Activated CD4-positive, alpha-beta T cell treated with anti-CD3 and anti-CD28 coated beads, Interleukin-10, Interleukin-2, amounts not matched to agents 100 ng/mL and 50 ng/mL, durations not matched to agents 16 hours and 8 hours (primary cell): ENCODE measurements at regions not wholly inside any gene's neighbourhood (a gene's known extent, or its start where the extent isn't known, plus 50 kb on each side); places are given as distances from the start of the nearest gene placed in this dataset.
"Not testable (repeated sequence)": the region's sequence is repeated elsewhere in the genome, so short reads cannot be mapped to it uniquely, and the experiment has no call there.

Experiments
- DNase-seq: peaks from one replicate; pipeline ENCODE4 v3.0.0-alpha.2; 2020

DNA sequence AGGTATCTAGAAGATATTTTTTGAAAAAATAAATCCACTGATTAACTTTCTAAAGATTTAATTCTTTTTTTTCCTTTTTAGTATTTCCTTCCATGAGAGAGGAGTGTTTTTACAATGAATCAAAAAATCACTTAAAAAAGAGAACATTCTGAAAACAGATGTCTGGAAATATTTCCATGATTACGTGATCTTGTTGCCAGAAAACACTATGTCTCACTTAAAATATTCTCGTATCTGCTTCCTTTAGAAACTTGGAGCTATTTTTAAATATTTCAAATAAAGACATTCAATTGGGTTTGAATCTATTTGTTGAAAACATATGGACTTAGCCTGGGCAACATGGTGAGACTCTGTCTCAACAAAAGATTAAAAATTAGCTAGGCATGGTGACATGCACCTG, 232.8 kb upstream of the RASGEF1B start:
- DNase-seq, result no peak

DNA sequence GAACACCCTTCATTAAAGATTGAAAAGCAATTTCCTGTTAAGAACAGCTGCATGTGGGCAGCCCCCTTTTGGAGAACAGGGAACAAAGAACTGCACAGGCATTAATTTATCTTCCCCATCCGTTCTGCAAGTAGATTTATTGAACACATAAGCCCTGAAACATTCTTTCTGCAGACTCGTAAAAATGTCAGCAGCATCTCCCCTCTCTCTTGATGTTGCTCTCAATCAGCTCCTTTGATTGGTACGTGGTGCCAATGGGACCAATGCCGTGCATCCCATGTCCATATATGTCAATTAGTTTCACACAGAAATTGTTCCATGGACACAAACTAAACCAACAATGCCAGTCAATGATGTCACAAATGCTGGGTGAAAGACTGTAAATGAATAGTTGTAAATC, 228.5 kb upstream of the RASGEF1B start:
- DNase-seq, result no peak

DNA sequence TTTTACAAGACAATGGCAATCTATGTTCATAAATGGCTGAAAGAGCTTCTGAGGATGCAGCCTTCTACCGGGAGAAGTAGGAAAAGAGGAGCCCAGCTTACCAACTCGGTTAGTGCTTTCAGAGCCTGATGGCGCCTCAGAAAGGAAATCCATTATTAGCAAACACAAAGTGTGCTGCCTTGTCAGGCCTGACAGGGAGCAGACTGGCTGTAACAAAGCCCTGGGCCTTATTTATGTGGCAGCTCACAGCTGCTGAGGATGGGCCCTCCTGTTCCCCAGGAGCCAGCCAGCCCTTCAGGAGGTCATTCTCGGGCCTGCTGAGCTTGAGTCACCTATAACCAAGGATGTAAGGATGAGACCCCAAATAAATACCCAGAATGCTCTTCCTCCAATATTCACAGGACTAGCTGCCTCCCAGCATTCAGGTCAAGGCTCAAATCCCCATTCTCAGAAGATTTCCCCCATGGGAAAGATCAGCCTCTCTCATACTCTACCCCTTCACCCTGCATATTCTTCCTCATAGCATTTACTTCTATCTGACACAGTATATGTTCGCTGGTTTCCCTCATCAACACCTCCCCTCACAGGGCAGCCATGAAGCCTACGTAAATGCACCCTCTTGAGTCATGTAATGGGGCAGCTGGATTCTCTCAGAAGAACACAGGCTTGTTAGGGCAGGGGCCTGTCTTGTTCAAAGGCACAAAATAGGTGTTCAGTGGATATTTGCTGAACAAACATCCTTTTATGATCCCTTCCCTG, 227.0 kb upstream of the RASGEF1B start:
- DNase-seq, result no peak

DNA sequence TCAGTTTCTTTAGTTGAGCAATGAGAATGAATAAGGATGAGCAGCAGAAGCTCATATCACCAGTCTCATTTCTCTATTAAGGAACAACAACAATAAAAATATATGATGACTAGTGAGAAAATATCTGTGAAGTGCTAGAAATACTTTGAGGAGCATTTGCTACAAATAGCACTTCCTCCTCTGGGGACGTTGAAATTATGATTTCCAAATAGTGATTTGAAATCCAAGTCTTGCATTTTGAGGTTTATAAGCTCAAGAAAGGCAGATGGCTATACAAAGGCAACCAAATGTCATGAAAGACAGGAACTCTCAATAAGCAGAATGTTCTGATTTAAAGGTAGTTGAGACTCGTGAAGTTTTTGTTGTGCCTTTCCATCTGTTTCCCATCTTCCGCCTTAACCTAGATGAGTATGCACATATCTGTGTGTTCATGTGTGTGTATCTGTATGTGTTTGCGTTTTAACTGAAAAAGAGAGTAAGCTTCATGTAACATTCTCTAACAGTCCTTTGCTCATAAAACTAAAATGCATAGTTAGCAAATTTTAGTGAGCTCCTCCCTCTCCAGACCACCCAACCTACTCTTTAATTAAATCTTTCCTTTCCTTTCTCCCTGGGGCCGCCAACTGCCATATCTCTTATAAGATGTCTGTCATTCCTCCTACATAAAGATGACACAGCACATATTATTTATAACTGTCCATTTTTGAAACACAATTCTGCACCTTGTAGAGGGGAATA, 222.6 kb upstream of the RASGEF1B start:
- no peak for DNase-seq

DNA sequence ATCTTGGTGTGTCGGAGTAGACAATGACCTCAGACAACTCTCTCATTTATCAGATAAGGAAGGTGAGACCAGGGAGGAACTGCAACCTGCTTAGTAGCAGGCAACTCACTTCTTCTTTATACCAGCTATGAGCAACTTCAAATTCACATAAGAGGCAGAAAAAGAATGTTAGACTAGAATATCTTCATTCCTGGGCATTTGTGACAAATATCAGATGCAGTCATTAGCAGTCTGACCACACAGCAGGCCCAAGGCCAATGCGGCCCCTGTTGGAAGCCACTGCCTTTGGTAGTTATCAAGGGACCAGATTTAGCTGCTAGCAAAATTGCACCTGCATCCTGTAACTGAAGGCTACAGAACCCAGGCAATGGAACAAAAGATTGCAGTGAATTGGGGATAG, 219.2 kb upstream of the RASGEF1B start:
- DNase-seq, result no peak

DNA sequence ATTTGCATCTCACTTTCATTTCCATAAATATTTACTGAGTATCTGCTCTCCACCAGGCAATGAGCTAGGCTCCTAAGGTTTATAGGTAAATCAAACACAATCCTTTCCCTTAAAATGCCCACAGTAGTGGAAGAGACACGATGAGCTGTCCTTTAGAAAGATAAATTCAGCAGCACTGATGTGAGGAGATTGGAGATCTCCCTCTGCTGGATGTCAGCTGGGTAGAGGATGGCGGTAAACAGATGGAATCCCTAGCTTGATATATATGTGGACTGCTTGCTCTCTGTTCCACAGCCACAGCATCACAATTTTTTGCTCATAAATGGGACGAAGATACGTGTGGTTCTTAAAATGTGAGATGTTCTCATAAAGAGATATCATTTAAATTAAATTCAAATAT, 216.4 kb upstream of the RASGEF1B start:
- DNase-seq, result no peak

DNA sequence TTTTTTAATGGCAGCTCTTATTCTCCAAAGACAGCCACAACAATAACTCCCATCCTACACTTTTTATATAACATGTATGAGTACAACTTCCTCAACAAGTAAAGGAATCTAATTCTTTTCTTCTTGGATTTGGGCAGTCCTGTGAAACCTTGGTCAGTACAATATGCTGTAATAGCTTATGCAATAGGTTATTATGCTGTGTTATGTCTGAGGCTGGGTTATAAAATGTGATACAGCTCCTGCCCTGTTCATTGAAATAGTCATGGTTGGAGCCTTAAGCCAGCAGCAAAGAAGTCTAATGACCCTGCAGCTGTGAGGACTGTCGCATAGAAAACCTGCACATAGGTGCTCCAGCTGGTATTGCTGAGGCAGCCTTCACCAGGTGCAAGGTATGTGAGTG, 215.8 kb upstream of the RASGEF1B start:
- no peak for DNase-seq

DNA sequence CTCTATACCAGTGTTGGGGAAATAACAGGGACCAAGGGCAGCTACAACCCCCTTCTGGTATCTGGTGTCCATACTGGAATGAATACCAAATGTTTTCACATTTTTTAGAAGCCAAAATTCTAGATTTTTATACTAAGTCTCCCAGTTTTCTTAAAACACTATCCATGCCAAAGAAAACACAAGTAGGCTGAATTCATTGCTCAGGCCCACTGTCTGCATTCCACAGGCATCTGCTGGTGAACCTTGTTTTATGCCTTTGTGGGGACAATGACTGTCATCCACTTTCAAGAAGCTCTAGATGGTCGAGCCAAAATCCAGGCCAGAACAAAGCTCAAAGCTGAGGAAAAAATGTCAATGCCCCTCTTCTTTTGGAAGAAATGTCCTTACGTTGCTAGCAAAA, 213.4 kb upstream of the RASGEF1B start:
- no peak for DNase-seq

DNA sequence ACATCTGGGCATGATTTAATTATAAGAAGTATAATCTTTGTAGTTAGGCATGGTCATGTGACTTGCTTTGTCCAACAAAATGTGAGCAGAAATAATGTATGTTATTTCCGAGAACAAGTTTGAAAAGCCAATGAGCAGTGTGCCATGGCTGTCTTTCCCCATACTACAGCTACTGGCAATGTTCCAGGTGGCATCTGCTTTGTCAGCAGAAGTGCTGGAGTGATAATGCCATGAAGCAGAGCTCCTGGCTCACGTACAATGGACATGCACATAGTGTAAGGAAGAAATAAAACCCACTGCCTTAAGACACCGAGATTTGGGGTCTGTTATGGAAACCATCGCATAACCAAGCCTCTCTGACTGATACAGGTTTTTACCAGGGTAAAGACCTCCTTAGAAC, 212.6 kb upstream of the RASGEF1B start:
- DNase-seq, result no peak

DNA sequence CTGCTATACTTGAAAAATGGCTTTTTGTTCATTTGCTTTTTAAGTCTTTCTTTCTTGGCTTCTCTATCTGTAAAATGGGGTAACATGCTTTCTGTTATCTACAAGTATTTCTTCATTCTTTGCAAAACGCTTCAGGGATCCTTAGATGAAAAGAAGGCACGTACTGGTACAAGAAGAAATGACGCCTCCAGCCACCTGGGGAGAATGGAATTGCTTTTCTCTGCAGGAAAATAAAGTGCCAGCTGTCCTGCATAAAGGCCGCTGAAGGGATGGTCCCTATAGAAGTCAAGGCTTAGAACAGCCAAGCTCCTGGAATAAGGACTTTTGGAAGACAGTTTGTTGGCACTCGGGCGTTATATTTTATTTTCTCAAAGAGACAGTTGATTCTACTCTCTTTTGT, 210.8 kb upstream of the RASGEF1B start:
- no peak for DNase-seq

DNA sequence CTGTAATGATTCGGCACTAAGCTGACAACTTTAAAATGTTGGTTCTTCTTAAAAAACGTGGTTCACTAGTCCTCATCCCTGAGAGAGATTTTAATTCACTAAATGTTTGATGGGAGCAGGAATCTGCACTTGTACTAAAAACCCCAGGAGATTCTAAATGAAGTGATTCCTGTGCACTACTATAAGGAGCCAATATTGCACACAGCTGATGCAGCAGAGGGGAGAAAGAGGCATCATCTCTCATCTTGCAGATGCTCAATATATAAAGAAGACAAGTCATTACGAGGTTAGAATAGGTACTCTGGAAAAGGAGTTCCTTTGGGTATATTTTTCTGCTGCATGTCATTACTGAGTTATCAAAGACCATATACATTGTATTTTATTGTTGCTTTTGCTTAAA, 207.6 kb upstream of the RASGEF1B start:
- DNase-seq, result no peak

DNA sequence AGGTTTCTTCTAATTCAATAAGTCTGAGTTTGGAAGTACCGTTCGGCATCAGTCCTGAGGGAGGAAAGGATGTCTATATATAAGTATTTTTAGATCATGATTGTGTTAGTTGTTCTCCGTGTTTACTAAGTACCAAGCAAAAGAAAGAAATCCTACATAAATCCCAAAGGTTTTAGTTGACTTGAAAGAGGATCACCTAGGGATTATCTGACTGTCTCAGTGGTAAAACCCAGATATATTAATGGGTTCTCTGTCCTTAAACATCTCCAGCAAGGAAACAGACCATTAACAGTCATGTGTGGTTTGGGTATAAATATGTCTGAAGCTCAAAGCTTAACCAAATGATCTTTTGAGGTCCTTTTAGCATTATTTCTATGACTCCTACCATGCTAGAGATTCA, 207.1 kb upstream of the RASGEF1B start:
- DNase-seq, result no peak

DNA sequence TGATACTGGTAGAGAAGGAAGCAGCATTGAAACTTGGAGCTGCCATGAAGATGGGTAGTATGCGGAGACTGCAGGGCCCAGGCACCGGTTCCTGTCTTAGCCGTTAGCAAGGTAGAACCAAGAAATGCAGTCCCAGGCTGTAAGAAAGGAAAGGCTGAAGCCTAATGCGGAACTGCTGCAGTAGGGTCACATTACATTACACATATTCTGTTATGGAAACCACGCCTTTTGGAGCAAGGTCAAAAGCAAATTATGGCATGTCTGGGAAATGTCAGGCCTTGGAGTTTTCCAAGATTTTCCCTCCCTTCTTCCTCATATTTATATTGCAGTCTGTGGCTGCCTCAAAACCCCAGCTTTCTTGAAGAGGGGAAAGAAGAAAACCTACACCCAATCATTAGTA, 204.8 kb upstream of the RASGEF1B start:
- DNase-seq, result no peak

DNA sequence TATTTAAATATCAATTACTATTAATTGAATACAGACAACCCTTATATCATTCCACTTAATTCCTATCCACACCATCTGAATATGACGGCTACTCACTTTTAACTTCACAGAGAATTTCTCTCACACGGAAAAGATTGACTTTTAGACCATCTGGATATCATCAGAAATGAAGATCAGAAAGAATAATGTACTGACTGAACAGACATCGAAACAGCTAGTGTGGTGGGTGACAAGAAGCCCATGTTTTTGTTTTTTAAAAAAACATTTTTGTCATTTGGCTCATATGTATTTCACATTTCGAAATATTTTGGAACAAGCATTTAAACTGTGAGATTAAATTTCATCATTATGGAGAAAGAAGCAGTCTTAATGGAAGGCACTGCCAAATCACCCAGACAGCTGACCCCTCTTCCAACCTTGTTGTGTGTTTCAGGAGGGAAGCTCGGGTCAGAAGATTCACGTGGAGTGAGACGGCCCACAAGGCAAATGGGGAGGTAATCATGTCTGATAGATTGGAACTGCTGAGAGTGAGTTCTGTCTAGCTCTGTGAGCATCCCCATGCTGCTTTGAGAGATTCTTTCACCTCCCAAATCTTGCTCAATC, 204.2 kb upstream of the RASGEF1B start:
- no peak for DNase-seq

DNA sequence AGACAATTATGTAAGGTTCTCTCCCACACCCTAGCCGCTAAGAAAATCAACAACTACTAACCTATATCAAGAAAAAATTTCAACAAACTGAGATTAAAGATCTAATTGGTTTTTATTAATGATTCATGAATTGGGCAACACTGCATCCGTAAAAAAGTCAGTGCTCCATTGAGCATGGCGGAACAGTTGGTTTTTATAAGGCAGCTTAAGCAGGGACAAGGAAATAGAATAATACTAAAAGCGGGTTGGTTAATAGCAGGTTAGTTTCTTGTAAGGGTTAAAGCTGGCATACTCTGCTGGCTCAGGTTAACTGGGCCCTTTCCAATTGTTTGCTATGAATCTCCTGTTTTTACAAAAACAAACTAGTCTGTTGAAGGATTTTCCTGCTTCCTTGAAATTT, 202.3 kb upstream of the RASGEF1B start:
- DNase-seq, result no peak

DNA sequence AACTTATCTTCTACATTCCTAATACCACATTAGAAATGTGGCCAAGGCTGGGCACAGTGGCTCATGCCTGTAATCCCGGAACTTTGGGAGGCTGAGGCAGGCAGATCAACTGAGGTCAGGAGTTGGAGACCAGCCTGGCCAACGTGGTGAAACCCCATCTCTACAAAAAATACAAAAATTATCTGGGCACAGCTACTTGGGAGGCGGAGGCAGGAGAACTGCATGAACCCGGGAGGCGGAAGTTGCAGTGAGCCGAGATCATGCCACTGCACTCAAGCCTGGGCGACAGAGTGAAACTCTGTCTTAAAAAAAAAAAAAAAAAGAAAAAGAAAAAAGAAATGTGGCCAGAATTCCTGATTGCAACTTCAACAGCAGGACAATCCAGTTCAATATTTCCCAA, 196.6 kb upstream of the RASGEF1B start:
- not testable (repeated sequence) for DNase-seq

DNA sequence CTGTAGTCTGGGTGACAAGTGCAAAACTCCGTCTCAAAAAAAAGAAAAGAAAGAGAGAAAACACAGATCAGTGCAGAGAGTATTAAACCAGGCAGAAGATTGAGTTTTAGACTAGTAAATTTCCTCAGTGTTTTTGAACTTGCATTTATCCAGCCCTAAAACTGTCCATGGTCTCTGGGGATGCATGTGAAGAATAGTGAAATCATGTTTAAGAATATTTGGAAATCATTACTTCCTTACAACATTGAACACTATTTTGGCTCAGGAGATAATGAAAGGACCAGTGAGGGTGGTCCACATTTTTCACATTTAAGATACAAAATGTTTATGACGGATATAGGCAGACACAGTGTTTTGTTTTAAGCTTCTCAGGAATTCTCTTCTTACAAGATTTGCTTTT, 195.8 kb upstream of the RASGEF1B start:
- no peak for DNase-seq

DNA sequence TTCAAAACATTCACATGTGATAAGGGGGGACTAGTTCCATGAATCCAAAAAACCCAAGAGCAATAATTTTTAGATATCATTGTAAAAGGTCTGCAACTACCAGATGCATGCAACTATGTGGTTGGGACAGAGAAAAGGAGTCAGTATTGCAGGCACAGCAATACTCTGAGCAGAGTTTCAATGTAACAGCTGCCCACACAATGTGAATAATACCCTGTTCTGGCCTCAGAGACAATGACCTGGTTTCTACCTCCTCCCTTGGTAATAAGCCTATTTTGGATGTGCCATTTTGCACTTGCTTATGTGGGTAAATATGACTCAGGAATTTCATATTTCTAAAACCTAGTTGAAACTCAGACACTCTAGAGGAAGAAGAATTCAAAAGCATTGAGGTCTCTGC, 194.8 kb upstream of the RASGEF1B start:
- DNase-seq, result no peak

DNA sequence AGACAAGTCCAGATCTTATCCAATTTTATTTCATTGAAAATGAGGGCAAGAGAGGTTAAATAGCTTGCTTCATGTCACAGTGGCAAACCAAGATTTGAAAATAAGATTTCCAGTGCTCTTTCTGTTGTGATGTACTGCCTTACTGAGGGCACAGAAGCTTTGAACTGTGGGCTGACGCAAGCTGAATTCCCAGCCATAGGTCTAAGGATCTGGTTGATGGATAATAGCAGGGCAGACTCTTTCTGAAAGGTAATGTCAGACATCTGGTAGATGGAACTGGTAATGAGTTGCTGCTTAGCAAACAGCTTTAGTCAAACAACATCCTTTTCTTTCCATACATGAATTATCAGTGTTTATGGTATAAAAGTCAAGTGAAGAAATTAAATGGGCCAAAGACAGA, 193.9 kb upstream of the RASGEF1B start:
- no peak for DNase-seq

DNA sequence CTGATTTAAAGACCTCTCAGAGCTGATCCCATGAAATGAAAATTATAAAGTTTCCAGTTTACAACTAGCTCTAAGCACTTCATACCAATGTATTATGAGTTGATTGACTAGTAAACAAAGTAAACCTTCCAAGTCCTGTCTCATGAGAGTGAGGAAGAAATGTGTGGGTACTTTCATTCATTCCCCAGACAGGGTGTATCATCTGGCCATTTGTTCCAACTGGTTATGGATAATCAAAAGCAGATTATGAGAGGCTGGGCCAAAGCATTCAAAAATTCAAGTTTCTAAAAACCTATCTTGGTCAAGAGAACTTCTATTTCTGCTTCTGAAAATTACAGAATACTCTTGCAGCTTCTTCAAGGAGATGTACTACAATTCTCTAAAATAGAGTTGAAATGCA, 193.3 kb upstream of the RASGEF1B start:
- DNase-seq, result no peak

DNA sequence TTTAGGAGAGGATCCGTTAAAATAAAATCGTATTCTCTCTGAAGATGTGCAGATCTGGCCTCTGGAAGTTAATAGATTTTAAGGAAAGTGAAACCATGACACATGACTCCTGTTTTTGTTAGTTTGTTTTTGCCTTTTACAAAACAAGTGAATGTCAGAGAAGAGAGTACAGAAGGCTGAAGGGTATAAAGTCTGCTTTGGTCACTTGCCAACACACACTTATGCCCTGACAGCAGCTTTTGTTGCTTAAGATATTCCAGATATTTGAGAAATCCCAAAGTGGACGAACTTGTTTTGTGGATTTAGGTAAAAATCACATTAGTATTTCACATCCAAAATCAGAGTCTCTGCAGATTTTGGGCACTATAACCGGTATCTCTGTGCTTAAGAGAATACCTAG, 192.4 kb upstream of the RASGEF1B start:
- DNase-seq, result no peak

DNA sequence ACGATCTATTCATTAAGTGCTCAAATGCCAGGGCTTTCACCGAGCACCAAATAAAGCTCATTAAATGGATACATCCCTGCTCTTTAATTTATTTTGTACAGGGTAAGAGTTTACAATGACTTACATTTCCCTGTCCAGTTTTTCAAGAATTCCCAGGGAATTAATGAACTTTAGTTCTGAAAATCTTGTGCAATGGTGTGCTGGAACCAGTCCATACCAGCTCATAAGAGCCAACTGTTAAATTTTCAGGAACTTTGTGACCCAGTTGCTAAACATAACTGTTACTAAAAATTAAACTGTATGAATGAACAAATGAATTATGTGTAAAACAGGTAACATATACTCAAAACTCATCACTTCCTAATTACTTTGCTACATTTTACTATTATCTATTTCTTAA, 191.7 kb upstream of the RASGEF1B start:
- no peak for DNase-seq

DNA sequence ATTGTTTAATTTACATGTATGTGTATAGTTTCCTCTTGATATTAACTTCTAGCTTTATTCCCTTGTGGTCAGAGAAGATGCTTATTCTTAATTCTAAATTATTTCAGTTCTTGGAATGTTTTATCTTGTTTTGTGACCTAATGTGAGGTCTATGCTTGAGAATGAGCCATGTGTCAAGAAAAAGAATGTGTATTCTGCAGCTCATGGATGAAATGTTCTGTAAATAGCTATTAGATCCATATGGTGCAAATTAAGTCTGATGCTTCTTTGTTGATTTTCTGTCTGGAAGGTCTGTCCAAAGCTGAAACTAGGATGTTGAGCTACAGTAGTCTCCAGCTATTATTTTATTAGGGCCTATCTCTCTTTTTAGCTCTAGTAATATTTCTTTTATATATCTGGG, 187.3 kb upstream of the RASGEF1B start:
- no peak for DNase-seq

DNA sequence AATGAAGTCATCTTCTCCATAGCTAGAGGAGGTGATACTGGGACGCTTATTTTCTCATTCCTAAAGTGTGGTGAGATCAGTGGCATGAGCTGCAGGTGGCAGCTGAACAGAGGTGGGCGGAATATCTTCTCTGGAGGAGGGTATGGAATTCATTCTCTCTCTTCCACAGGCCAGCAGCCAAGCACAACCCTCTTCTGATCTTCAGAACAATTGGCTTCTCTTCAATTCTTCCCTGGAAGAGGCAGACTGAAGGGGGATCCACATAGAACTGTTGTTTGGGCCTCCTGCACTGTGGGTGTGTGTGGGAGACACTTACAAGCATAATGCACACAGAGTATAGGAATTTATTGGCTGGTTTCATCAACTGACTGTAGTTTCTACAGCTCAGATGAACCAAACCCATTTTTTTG, 180.4 kb upstream of the RASGEF1B start:
- DNase-seq, result no peak
